ENCODE measurements at regions not wholly inside any gene's neighbourhood (a gene's known extent, or its start where the extent isn't known, plus 50 kb on each side); places are given as distances from the start of the nearest gene placed in this dataset.

DNA sequence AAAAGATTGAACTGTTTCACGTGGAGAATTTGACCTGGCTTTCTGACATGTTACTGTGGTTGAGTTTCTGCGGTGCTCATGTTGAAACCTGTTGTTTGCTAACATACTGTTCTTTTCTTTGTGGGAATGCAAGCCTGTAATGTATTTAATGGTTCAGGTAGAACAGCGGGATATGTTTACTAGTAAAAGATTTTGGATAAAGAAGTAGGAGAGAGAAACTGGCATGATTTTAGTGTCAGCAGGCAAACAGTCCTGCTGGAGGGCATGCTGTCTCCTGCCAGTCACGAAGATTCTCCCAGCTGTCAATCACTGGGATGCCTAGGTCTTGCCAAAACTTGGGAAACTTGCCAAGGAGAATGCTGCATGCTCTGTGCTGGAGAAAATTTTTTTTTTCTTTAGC, 263.5 kb downstream of the TAF11L14 start:
- Histone ChIP-seq H3K27ac (no peak overlapping the region), H3K9me3 (no peaks in the 10 kb centered on the region), H3K4me3 (no peak overlapping the region), H3K27me3 (no peaks in the 10 kb centered on the region), H3K4me1 (no peaks in the 10 kb centered on the region), H3K36me3 (ENCODE audit: low read depth, missing control alignments) (no peaks in the 10 kb centered on the region)
- intact Hi-C loops (cut with DNase I; ENCODE audit: low total_unique reads) = no loop called here
- TF ChIP-seq, protein P1, sequence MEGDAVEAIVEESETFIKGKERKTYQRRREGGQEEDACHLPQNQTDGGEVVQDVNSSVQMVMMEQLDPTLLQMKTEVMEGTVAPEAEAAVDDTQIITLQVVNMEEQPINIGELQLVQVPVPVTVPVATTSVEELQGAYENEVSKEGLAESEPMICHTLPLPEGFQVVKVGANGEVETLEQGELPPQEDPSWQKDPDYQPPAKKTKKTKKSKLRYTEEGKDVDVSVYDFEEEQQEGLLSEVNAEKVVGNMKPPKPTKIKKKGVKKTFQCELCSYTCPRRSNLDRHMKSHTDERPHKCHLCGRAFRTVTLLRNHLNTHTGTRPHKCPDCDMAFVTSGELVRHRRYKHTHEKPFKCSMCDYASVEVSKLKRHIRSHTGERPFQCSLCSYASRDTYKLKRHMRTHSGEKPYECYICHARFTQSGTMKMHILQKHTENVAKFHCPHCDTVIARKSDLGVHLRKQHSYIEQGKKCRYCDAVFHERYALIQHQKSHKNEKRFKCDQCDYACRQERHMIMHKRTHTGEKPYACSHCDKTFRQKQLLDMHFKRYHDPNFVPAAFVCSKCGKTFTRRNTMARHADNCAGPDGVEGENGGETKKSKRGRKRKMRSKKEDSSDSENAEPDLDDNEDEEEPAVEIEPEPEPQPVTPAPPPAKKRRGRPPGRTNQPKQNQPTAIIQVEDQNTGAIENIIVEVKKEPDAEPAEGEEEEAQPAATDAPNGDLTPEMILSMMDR (IDR thresholded peaks at IDR 0.05) = no peak
- TF ChIP-seq POLR2A (IDR thresholded peaks at IDR 0.05) = no peak
- DNase-seq = no peak
- 71 to 73% methylated on average over 4 of the region's 4 CpGs for WGBS, 2 donors

DNA sequence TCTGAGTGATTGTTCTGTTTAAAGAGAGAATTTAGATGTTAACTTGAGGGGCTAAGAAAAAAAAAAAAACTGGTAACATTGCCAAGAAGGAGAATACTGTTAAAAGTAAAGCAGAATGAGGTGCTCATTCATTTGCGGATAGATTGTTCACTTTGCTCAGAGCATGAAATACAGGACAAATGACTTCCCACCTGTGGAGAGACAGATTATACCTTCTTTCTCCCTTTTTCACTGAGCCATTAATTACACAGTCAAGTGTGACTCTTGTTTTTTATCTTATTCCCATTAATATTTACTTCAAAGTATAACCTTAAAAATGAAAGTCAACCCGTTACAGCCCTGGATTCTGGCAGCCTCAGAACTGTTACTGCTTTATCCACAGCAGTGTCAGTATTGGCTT, 264.5 kb downstream of the TAF11L14 start:
- Histone ChIP-seq H3K27me3 (no peaks in the 10 kb centered on the region), H3K4me3 (no peak overlapping the region), H3K36me3 (ENCODE audit: low read depth, missing control alignments) (no peaks in the 10 kb centered on the region), H3K27ac (no peak overlapping the region), H3K4me1 (no peaks in the 10 kb centered on the region), H3K9me3 (no peaks in the 10 kb centered on the region)
- no peak for DNase-seq
- WGBS, 2 donors = 47 to 48% methylated on average over 2 of the region's 2 CpGs
- TF ChIP-seq POLR2A (IDR thresholded peaks at IDR 0.05) = no peak
- TF ChIP-seq, protein P1 (IDR thresholded peaks at IDR 0.05) = no peak
- intact Hi-C loops (cut with DNase I; ENCODE audit: low total_unique reads) = no loop called here

DNA sequence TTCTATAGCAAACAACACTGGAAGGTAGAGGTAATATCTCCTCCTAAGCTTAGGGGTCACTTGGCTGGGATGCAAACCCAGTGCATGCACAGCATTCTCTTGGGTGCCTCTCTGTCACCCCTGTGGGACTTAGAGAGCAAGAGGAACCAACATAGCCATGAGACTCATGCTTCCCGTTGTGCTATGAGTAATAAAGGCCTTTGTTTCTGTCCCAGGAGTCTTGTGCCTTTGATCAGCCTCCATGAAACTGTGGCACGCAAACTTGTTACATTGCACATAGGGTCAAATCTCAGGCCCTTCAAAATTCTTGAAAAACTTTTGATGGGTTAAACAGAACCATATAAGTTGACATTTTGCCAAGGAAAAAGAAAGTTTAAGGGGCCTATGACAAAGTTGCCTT, 272.8 kb downstream of the TAF11L14 start:
- Histone ChIP-seq H3K4me3 (no peak overlapping the region), H3K36me3 (ENCODE audit: low read depth, missing control alignments) (no peaks in the 10 kb centered on the region), H3K9me3 (no peaks in the 10 kb centered on the region), H3K27ac (no peak overlapping the region), H3K4me1 (no peaks in the 10 kb centered on the region), H3K27me3 (no peaks in the 10 kb centered on the region)
- WGBS, 2 donors = 71 to 76% methylated on average over 2 of the region's 2 CpGs
- DNase-seq = no peak
- intact Hi-C loops (cut with DNase I; ENCODE audit: low total_unique reads) = no loop called here
- TF ChIP-seq, protein P1 (IDR thresholded peaks at IDR 0.05) = no peak
- no peak for TF ChIP-seq POLR2A (IDR thresholded peaks at IDR 0.05)

DNA sequence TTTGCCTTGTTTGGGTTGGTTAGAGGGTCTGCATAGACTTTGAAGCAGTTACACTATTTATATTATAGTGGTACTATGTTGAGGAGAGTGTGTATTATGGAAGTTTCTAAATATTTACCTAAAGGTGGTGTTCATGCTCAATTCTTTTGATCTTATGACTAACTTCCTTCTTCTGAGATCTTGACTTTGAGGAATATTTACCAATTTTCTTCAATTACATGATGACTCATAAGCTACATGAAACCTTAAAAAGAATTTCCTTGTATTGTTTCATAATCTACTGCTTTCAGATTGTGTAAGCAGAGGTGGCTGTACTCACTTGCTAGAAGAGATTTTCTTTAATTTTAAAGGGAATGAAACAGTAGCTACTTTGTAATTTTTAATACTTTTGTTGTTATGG, 276.1 kb downstream of the TAF11L14 start:
- intact Hi-C loops (cut with DNase I; ENCODE audit: low total_unique reads) = no loop called here
- H3K9me3 ChIP-seq = no peaks in the 10 kb centered on the region
- no peak overlapping the region for H3K4me3 ChIP-seq
- no peak for DNase-seq
- H3K27ac ChIP-seq = no peak overlapping the region
- no peaks in the 10 kb centered on the region for H3K27me3 ChIP-seq
- no peaks in the 10 kb centered on the region for H3K4me1 ChIP-seq
- H3K36me3 ChIP-seq (ENCODE audit: low read depth, missing control alignments) = no peaks in the 10 kb centered on the region
- TF ChIP-seq, protein P1 (IDR thresholded peaks at IDR 0.05) = no peak
- TF ChIP-seq POLR2A (IDR thresholded peaks at IDR 0.05) = no peak

DNA sequence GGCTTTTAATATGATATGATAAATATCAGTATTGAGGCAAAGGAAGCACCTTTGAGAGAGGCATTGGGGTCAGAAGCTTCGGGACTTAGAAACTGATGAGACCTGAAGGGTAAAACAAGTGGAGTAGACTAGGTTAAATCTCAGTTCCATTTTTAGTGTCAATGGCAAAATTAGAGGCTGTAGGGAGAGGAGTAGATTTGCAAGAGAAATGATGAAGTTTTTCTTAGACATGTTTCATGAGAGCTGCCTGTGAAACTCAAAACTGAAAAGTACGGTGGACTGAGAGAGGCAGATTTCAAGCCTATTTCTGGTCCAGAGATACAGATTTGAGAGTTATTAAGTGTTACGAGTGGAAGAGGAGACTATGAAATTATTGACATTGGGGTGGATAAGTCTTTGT, 278.5 kb downstream of the TAF11L14 start:
- DNase-seq = no peak
- WGBS, 2 donors = 80 to 87% methylated on average over 3 of the region's 3 CpGs
- H3K9me3 ChIP-seq = no peaks in the 10 kb centered on the region
- no peaks in the 10 kb centered on the region for H3K27me3 ChIP-seq
- no peak overlapping the region for H3K4me3 ChIP-seq
- intact Hi-C loops (cut with DNase I; ENCODE audit: low total_unique reads) = no loop called here
- no peaks in the 10 kb centered on the region for H3K36me3 ChIP-seq (ENCODE audit: low read depth, missing control alignments)
- no peak overlapping the region for H3K27ac ChIP-seq
- no peaks in the 10 kb centered on the region for H3K4me1 ChIP-seq
- TF ChIP-seq, protein P1 (IDR thresholded peaks at IDR 0.05) = no peak
- TF ChIP-seq POLR2A (IDR thresholded peaks at IDR 0.05) = no peak
